HEK293T (cell line): ENCODE measurements at regions not wholly inside any gene's neighbourhood (a gene's known extent, or its start where the extent isn't known, plus 50 kb on each side); places are given as distances from the start of the nearest gene placed in this dataset.

ENCODE experiments used
- BHLHE40 ChIP-seq: fragments of 450-650 bp; IDR thresholded peaks from 2 replicates; pipeline ENCODE4 v1.6.1; 2016; ENCODE audit warnings: mild to moderate bottlenecking, moderate library complexity, borderline replicate concordance
- CTBP1 ChIP-seq: fragments of 450-650 bp; IDR thresholded peaks from 2 replicates; pipeline ENCODE4 v1.6.1; 2016; ENCODE audit warnings: borderline replicate concordance
- ELF4 ChIP-seq: fragments of 450-650 bp; IDR thresholded peaks from 2 replicates; pipeline ENCODE4 v1.6.1; 2017; ENCODE audit warnings: antibody characterized with exemption
- FOXA1 ChIP-seq: fragments of 450-650 bp; IDR thresholded peaks from 2 replicates; pipeline ENCODE4 v1.6.1; 2016; ENCODE audit warnings: mild to moderate bottlenecking
- FOXK2 ChIP-seq: fragments of 450-650 bp; IDR thresholded peaks from 2 replicates; pipeline ENCODE4 v1.6.1; 2016; ENCODE audit warnings: mild to moderate bottlenecking
- FOXM1 ChIP-seq: fragments of 450-650 bp; IDR thresholded peaks from 2 replicates; pipeline ENCODE4 v1.6.1; 2017; ENCODE audit warnings: mild to moderate bottlenecking, borderline replicate concordance
- HDGF ChIP-seq: fragments of 450-650 bp; IDR thresholded peaks from 2 replicates; pipeline ENCODE4 v1.6.1; 2017; ENCODE audit warnings: antibody characterized with exemption, borderline replicate concordance
- L3MBTL2 ChIP-seq: fragments of 450-650 bp; conservative IDR thresholded peaks from 2 replicates; pipeline ENCODE4 v1.6.1; 2016; ENCODE audit warnings: mild to moderate bottlenecking
- SP1 ChIP-seq: fragments of 450-650 bp; IDR thresholded peaks from 2 replicates; pipeline ENCODE4 v1.6.1; 2017
- TARDBP ChIP-seq: fragments of 450-650 bp; IDR thresholded peaks from 2 replicates; pipeline ENCODE4 v1.6.1; 2016
- TF ChIP-seq, protein P1 (sequence below): fragments of 450-650 bp; IDR thresholded peaks from 2 replicates; pipeline ENCODE4 v1.6.1; 2016

GRCh38 chr5:54832045-54832444, 153.3 kb downstream of the ESM1 start:
- TF ChIP-seq HDGF, result no peak
- no peak for TF ChIP-seq BHLHE40
- TF ChIP-seq ELF4, result no peak
- TF ChIP-seq, protein P1, sequence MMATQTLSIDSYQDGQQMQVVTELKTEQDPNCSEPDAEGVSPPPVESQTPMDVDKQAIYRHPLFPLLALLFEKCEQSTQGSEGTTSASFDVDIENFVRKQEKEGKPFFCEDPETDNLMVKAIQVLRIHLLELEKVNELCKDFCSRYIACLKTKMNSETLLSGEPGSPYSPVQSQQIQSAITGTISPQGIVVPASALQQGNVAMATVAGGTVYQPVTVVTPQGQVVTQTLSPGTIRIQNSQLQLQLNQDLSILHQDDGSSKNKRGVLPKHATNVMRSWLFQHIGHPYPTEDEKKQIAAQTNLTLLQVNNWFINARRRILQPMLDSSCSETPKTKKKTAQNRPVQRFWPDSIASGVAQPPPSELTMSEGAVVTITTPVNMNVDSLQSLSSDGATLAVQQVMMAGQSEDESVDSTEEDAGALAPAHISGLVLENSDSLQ, result no peak
- TF ChIP-seq TARDBP, result no peak
- no peak for TF ChIP-seq FOXM1
- TF ChIP-seq FOXK2, result no peak
- no peak for TF ChIP-seq FOXA1
- no peak for TF ChIP-seq CTBP1
- TF ChIP-seq L3MBTL2, result no peak
- no peak for TF ChIP-seq SP1
